Psoas muscle (tissue), 7 donors: ENCODE measurements at regions not wholly inside any gene's neighbourhood (a gene's known extent, or its start where the extent isn't known, plus 50 kb on each side); places are given as distances from the start of the nearest gene placed in this dataset.
"Not testable (repeated sequence)": the region's sequence is repeated elsewhere in the genome, so short reads cannot be mapped to it uniquely, and the experiment has no call there.

Experiments
- ATAC-seq, 4 donors: fragments of 200-7000 bp; cut with Tn5 transposase; one replicate each; pipeline ENCODE4 v1.9.1; 2020; ENCODE audit warnings: moderate library complexity in 3 of 4, mild to moderate bottlenecking in 2 of 4
- DNase-seq, 2 donors: peaks; one replicate each; pipeline ENCODE4 v3.0.0-alpha.2; 2020
- H3K27ac ChIP-seq: fragments of 200-600 bp; one replicate; pipeline ENCODE4 v1.8.0; 2022
- H3K27me3 ChIP-seq, 3 donors: fragments of 200-600 bp in 1 of 3; one replicate each; pipeline versions ENCODE4 v1.6.1 to v1.8.0; 2013 to 2022; ENCODE audit warnings: low read length in 2 of 3, mild to moderate bottlenecking in 2 of 3, moderate library complexity in 1 of 3; ENCODE audit not compliant: insufficient read depth in 3 of 3
- H3K36me3 ChIP-seq, 2 donors: fragments of 200-600 bp in 1 of 2; one replicate each; pipeline versions ENCODE4 v1.6.1 to v1.8.0; 2013 to 2022; ENCODE audit warnings: low read depth in 1 of 2, mild to moderate bottlenecking in 1 of 2, moderate library complexity in 1 of 2; ENCODE audit not compliant: insufficient read depth in 1 of 2
- H3K4me1 ChIP-seq: fragments of 200-600 bp; one replicate; pipeline ENCODE4 v1.8.0; 2022
- H3K4me3 ChIP-seq: fragments of 200-600 bp; one replicate; pipeline ENCODE4 v1.8.0; 2022; ENCODE audit warnings: mild to moderate bottlenecking
- H3K9me3 ChIP-seq: fragments of 200-600 bp; one replicate; pipeline ENCODE4 v1.8.0; 2022
- CTCF ChIP-seq: fragments of 200-600 bp; IDR thresholded peaks from one replicate; pipeline ENCODE4 v1.8.0; 2022; ENCODE audit warnings: antibody characterized with exemption
- WGBS, 3 donors: extraction: QIAGEN DNeasy Blood & Tissue Kit; methylation state at CpG; one replicate each; pipeline versions ENCODE4 v1.1.6 to v1.1.7; 2013; 5-methylcytosine and 5-hydroxymethylcytosine counted together
- intact Hi-C, 2 donors: fragments of 100-400 bp; cut with DNase I; formaldehyde crosslinking; loops; one replicate each; pipeline versions ENCODE4 v1.11.0 to v1.14.2; 2022
- donor health status: healthy with polysubstance abuse.
- donor health status: DM: no; HTN: no; CAD: no; lungs with moderate emphysema.
- donor health status: Bipolar disorder and iron deficiency.
- donor health status: healthy.
- donor health status: DM: yes; HTN: yes; CAD: no.
- donor health status: DM: no; HTN: no; CAD: no.
- donor health status: DM: yes; HTN: yes; CAD: no.

- ATAC-seq (no peak), DNase-seq (no peak)
- intact Hi-C loops, result no loop called here
- TF ChIP-seq CTCF, result no peak
- H3K27ac ChIP-seq, result no peak overlapping the region
- no peaks in the 10 kb centered on the region for H3K36me3 ChIP-seq
- no peaks in the 10 kb centered on the region for H3K4me1 ChIP-seq
- no peaks in the 10 kb centered on the region for H3K9me3 ChIP-seq
- no peak overlapping the region for H3K4me3 ChIP-seq
- 32 to 52% (median 51%) methylated on average over 4 of the region's 4 CpGs for WGBS, 3 donors
- H3K27me3 ChIP-seq, result no peaks in the 10 kb centered on the region
Observed at GRCh38 chr16:8120001-8120400, 470.3 kb downstream of the TMEM114 start.

- 32 to 69% (median 35%) methylated on average over 2 of the region's 2 CpGs for WGBS, 3 donors
- ATAC-seq, result no peak
- no peak for DNase-seq
- H3K27ac ChIP-seq, result no peak overlapping the region
- H3K4me1 ChIP-seq, result no peaks in the 10 kb centered on the region
- TF ChIP-seq CTCF, result no peak
- H3K4me3 ChIP-seq, result no peak overlapping the region
- intact Hi-C loops, result no loop called here
- H3K36me3 ChIP-seq, result no peaks in the 10 kb centered on the region
- H3K9me3 ChIP-seq, result no peaks in the 10 kb centered on the region
- H3K27me3 ChIP-seq, result no peaks in the 10 kb centered on the region
Observed at GRCh38 chr16:8115814-8116213, 474.5 kb downstream of the TMEM114 start.

GRCh38 chr16:8114941-8115340, 475.4 kb downstream of the TMEM114 start:
- H3K9me3 ChIP-seq, H3K36me3 ChIP-seq, ATAC-seq, H3K27me3 ChIP-seq, intact Hi-C loops, H3K27ac ChIP-seq, H3K4me1 ChIP-seq, H3K4me3 ChIP-seq, DNase-seq: not testable (repeated sequence)
- 95 to 96% (median 96%) methylated on average over 32 of the region's 32 CpGs for WGBS, 3 donors

GRCh38 chr16:8113843-8114242, 476.5 kb downstream of the TMEM114 start:
- no peak for DNase-seq
- H3K4me3 ChIP-seq, result no peak overlapping the region
- no peak for TF ChIP-seq CTCF
- no peaks in the 10 kb centered on the region for H3K9me3 ChIP-seq
- no peak overlapping the region for H3K27ac ChIP-seq
- intact Hi-C loops, result no loop called here
- H3K27me3 ChIP-seq, result no peaks in the 10 kb centered on the region
- no peaks in the 10 kb centered on the region for H3K36me3 ChIP-seq
- no peaks in the 10 kb centered on the region for H3K4me1 ChIP-seq
- ATAC-seq, result no peak
- 45 to 56% (median 54%) methylated on average over 3 of the region's 3 CpGs for WGBS, 3 donors

GRCh38 chr16:8110572-8111514, 479.5 kb downstream of the TMEM114 start:
- intact Hi-C loops, result no loop called here
- ATAC-seq (no peak), DNase-seq (no peak)
- Histone ChIP-seq H3K27me3 (no peaks in the 10 kb centered on the region), H3K4me1 (no peaks in the 10 kb centered on the region), H3K27ac (no peak overlapping the region), H3K4me3 (no peak overlapping the region), H3K9me3 (no peaks in the 10 kb centered on the region), H3K36me3 (no peaks in the 10 kb centered on the region)
- TF ChIP-seq CTCF, result no peak
- WGBS, 3 donors, result 79 to 90% (median 88%) methylated on average over 6 of the region's 6 CpGs
